Panc1 (cell line): ENCODE measurements at regions not wholly inside any gene's neighbourhood (a gene's known extent, or its start where the extent isn't known, plus 50 kb on each side); places are given as distances from the start of the nearest gene placed in this dataset.

ENCODE experiments used
- CTCF ChIP-seq: fragments of 450-650 bp; IDR thresholded peaks from 2 replicates; pipeline ENCODE4 v1.5.1; 2017; ENCODE audit warnings: mild to moderate bottlenecking
- POLR2AphosphoS5 ChIP-seq: IDR thresholded peaks from 2 replicates; pipeline ENCODE4 v1.6.1; 2012; ENCODE audit warnings: mild to moderate bottlenecking, low read depth, low read length, moderate library complexity

DNA sequence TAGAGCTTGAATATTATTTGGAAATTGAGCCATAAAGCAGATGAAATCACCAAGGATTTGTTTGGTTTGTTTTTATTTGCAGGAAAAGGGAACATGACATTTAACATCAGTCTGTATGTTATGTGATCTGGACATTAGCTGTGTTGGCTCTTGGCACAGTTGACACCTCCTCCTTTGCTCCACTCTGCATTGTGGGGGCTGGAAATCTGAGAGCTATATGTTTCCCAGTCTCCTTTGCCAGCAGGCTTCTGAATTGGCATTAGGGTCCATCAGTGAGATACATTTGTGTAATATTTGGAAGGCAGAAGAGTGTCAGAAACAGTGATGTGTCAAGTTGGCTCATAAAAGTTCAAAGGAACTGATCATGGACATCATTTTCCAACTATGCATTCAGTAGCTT, 322.1 kb upstream of the ATP2B1 start:
- TF ChIP-seq POLR2AphosphoS5 = no peak
- no peak for TF ChIP-seq CTCF
